Posterior cingulate gyrus (tissue), 11 donors: ENCODE measurements at regions not wholly inside any gene's neighbourhood (a gene's known extent, or its start where the extent isn't known, plus 50 kb on each side); places are given as distances from the start of the nearest gene placed in this dataset.
A peak's percentile ranks its signal among the peaks of the same experiment; 100 is the strongest.

Experiments
- DNase-seq, 10 donors: peaks; one replicate each; pipeline versions ENCODE4 v3.0.0 to v3.0.0-alpha.2; 2020 to 2021; ENCODE audit warnings: mixed read lengths in 3 of 10
- intact Hi-C: fragments of 100-400 bp; cut with DNase I; formaldehyde crosslinking; loops from one replicate; pipeline ENCODE4 v1.15.1; 2023

GRCh38 chr17:33352526-33352925, 59.4 kb upstream of the ASIC2 start:
- intact Hi-C loops, result no loop called here
- no peak for DNase-seq

- DNase-seq, result no peak
- intact Hi-C loops, result no loop called here
Observed at GRCh38 chr17:33356266-33356665, 63.2 kb upstream of the ASIC2 start.

- peak in 1 of 10 donors; percentile 3 for DNase-seq
- intact Hi-C loops, result no loop called here
Observed at GRCh38 chr17:33363475-33363874, 70.4 kb upstream of the ASIC2 start.

GRCh38 chr17:33366960-33367359, 73.9 kb upstream of the ASIC2 start:
- no peak for DNase-seq
- intact Hi-C loops, result no loop called here

GRCh38 chr17:33369149-33369548, 76.1 kb upstream of the ASIC2 start:
- DNase-seq, result no peak
- intact Hi-C loops, result no loop called here

- intact Hi-C loops, result no loop called here
Observed at GRCh38 chr17:33369876-33370275, 76.8 kb upstream of the ASIC2 start.

GRCh38 chr17:33370401-33370800, 77.3 kb upstream of the ASIC2 start:
- DNase-seq, result no peak
- intact Hi-C loops, result no loop called here

More at GRCh38 chr17:33369876-33370275, 76.8 kb upstream of the ASIC2 start:
- no peak for DNase-seq

- intact Hi-C loops, result no loop called here
- DNase-seq, result no peak
Observed at GRCh38 chr17:33371377-33371776, 78.3 kb upstream of the ASIC2 start.

- intact Hi-C loops, result no loop called here
Observed at GRCh38 chr17:33373273-33373672, 80.2 kb upstream of the ASIC2 start.

GRCh38 chr17:33375103-33375502, 82.0 kb upstream of the ASIC2 start:
- intact Hi-C loops, result no loop called here
- no peak for DNase-seq

More at GRCh38 chr17:33373273-33373672, 80.2 kb upstream of the ASIC2 start:
- DNase-seq, result no peak

GRCh38 chr17:33375783-33376182, 82.7 kb upstream of the ASIC2 start:
- intact Hi-C loops, result no loop called here

GRCh38 chr17:33377837-33378595, 84.9 kb upstream of the ASIC2 start:
- no peak for DNase-seq
- intact Hi-C loops, result no loop called here

More at GRCh38 chr17:33375783-33376182, 82.7 kb upstream of the ASIC2 start:
- DNase-seq, result no peak

- peak in 1 of 10 donors; percentile 81 for DNase-seq
- intact Hi-C loops, result no loop called here
Observed at GRCh38 chr17:33381201-33381600, 88.1 kb upstream of the ASIC2 start.

GRCh38 chr17:33383488-33384023, 90.5 kb upstream of the ASIC2 start:
- no peak for DNase-seq
- intact Hi-C loops, result no loop called here

- intact Hi-C loops, result no loop called here
- no peak for DNase-seq
Observed at GRCh38 chr17:33385133-33385532, 92.0 kb upstream of the ASIC2 start.

- intact Hi-C loops, result no loop called here
- DNase-seq, result no peak
Observed at GRCh38 chr17:33385713-33386112, 92.6 kb upstream of the ASIC2 start.

GRCh38 chr17:33387406-33387805, 94.3 kb upstream of the ASIC2 start:
- DNase-seq, result no peak
- intact Hi-C loops, result no loop called here

- no peak for DNase-seq
- intact Hi-C loops, result no loop called here
Observed at GRCh38 chr17:33389504-33390135, 96.5 kb upstream of the ASIC2 start.

- DNase-seq, result no peak
- intact Hi-C loops, result no loop called here
Observed at GRCh38 chr17:33390479-33391176, 97.5 kb upstream of the ASIC2 start.

GRCh38 chr17:33396818-33397217, 103.7 kb upstream of the ASIC2 start:
- intact Hi-C loops, result no loop called here
- DNase-seq, result no peak

- no peak for DNase-seq
- intact Hi-C loops, result no loop called here
Observed at GRCh38 chr17:33398386-33398785, 105.3 kb upstream of the ASIC2 start.
